ENCODE measurements at regions not wholly inside any gene's neighbourhood (a gene's known extent, or its start where the extent isn't known, plus 50 kb on each side); places are given as distances from the start of the nearest gene placed in this dataset.

GRCh38 chr12:125436686-125437085 is 371.5 kb downstream of the AACS start:
- DNase-seq = no peak

- no peak for DNase-seq
Observed at GRCh38 chr12:125440399-125440798, 375.2 kb downstream of the AACS start.

- DNase-seq = no peak
Observed at GRCh38 chr12:125443341-125443740, 378.1 kb downstream of the AACS start.

GRCh38 chr12:125451408-125451807 is 386.2 kb downstream of the AACS start:
- DNase-seq = no peak

- no peak for DNase-seq
Observed at GRCh38 chr12:125453751-125454150, 388.5 kb downstream of the AACS start.

- DNase-seq = no peak
Observed at GRCh38 chr12:125454291-125454690, 389.1 kb downstream of the AACS start.

GRCh38 chr12:125454786-125455480 is 389.7 kb downstream of the AACS start:
- DNase-seq = no peak

- DNase-seq = no peak
Observed at GRCh38 chr12:125455556-125455955, 390.3 kb downstream of the AACS start.

- DNase-seq = no peak
Observed at GRCh38 chr12:125458552-125459268, 393.5 kb downstream of the AACS start.

GRCh38 chr12:125461831-125462230 is 396.6 kb downstream of the AACS start:
- no peak for DNase-seq

- DNase-seq = no peak
Observed at GRCh38 chr12:125463386-125463785, 398.2 kb downstream of the AACS start.

GRCh38 chr12:125467363-125467762 is 402.1 kb downstream of the AACS start:
- DNase-seq = no peak

GRCh38 chr12:125469683-125470082 is 404.4 kb downstream of the AACS start:
- no peak for DNase-seq

- DNase-seq = no peak
Observed at GRCh38 chr12:125470838-125471783, 405.9 kb downstream of the AACS start.

GRCh38 chr12:125473501-125473900 is 408.3 kb downstream of the AACS start:
- DNase-seq = no peak

GRCh38 chr12:125487336-125487735 is 422.1 kb downstream of the AACS start:
- no peak for DNase-seq

GRCh38 chr12:125491553-125491952 is 426.3 kb downstream of the AACS start:
- DNase-seq = no peak

GRCh38 chr12:125492354-125493270 is 427.4 kb downstream of the AACS start:
- DNase-seq = no peak

GRCh38 chr12:125493704-125494308 is 428.6 kb downstream of the AACS start:
- DNase-seq = no peak

- no peak for DNase-seq
Observed at GRCh38 chr12:125503128-125503527, 437.9 kb downstream of the AACS start.

- no peak for DNase-seq
Observed at GRCh38 chr12:125509195-125509594, 444.0 kb downstream of the AACS start.

Data from NCI-H1048 (cell line).